ENCODE measurements at regions not wholly inside any gene's neighbourhood (a gene's known extent, or its start where the extent isn't known, plus 50 kb on each side); places are given as distances from the start of the nearest gene placed in this dataset.

DNA sequence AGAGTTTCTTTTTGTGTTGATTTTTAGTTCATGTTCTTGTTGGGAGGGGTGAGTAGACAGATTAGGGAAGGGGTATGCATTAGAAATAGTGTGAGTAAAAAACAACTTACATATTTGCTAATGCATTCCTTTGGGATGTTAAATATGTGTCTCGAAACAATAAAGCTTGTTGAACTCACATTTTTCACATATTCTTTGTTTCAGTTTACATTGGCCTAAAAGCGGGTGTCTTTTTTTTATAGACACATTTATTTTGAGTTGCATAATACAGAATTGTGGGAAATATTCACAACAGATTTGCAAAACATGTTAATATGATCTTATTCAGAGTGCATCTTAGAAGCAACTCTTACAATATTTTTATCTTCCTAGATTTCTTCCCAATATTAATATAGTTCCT, 337.5 kb upstream of the CNTNAP2 start:
- TF ChIP-seq HDGF (IDR thresholded peaks at IDR 0.05; ENCODE audit: borderline replicate concordance) (no peak), TARDBP (IDR thresholded peaks at IDR 0.05) (no peak)
